Prostate gland (tissue), 1 donor: ENCODE measurements at regions not wholly inside any gene's neighbourhood (a gene's known extent, or its start where the extent isn't known, plus 50 kb on each side); places are given as distances from the start of the nearest gene placed in this dataset.

Experiments used
- POLR2A ChIP-seq: fragments of 450-650 bp; IDR thresholded peaks from one replicate; pipeline ENCODE4 v1.6.1; 2016; ENCODE audit warnings: antibody characterized with exemption, mild to moderate bottlenecking
- POLR2AphosphoS5 ChIP-seq: sonication (generic); formaldehyde crosslinking; IDR thresholded peaks from one replicate; pipeline ENCODE4 v1.6.1; 2017; ENCODE audit warnings: antibody characterized with exemption

DNA sequence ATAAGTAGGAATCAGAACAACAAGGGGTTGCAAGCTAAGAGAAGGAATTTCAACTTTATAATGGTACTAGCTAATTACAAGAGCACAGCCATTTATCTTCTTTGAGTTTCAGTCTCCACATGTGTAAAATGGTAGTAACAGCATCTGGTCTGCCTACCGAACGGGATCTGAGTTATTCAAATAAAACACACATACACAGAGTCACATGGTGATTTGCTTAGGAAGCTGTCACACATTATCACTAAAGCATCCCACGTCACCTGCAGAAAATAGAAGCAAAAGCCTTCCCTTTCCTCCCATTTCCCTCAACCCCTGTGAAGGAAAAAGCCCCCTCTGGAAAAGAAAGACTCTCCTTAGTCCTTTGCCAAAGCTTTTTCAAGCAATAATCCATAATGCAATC lies 389.7 kb downstream of the OMA1 start:
- TF ChIP-seq POLR2A (no peak), POLR2AphosphoS5 (no peak)
